Breast epithelium (tissue), 3 donors: ENCODE measurements at regions not wholly inside any gene's neighbourhood (a gene's known extent, or its start where the extent isn't known, plus 50 kb on each side); places are given as distances from the start of the nearest gene placed in this dataset.

Experiments
- POLR2A ChIP-seq: fragments of 450-650 bp; IDR thresholded peaks from one replicate; pipeline ENCODE4 v1.6.1; 2016; ENCODE audit warnings: antibody characterized with exemption, mild to moderate bottlenecking, moderate library complexity
- POLR2AphosphoS5 ChIP-seq, 3 donors: sonication (generic); formaldehyde crosslinking; IDR thresholded peaks; one replicate each; pipeline ENCODE4 v1.6.1; 2017; ENCODE audit warnings: antibody characterized with exemption in 3 of 3
- TF ChIP-seq, protein P1 (sequence below), 3 donors: fragments of 450-650 bp; IDR thresholded peaks; one replicate each; pipeline ENCODE4 v1.5.1; 2016 to 2017; ENCODE audit warnings: antibody characterized with exemption in 3 of 3, mild to moderate bottlenecking in 3 of 3, moderate library complexity in 3 of 3

DNA sequence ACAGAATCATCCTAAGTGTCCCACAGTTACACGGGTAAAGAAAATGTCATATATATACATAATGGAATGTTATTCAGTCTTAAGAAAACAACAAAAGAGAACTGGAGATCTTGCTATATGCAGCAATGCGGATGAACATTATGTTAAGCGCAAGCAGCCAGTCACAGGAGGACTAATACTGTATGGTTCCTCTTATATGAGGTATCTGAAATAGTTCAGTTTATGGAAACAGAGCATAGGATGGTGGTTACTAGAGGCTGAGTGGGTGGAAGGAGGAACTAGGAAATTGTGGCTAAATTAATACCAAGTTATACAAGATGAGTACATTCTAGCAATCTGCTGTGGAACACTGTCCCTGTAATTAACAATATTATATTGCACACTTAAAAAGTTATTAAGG lies 834.3 kb downstream of the KCNT2 start:
- TF ChIP-seq, protein P1, sequence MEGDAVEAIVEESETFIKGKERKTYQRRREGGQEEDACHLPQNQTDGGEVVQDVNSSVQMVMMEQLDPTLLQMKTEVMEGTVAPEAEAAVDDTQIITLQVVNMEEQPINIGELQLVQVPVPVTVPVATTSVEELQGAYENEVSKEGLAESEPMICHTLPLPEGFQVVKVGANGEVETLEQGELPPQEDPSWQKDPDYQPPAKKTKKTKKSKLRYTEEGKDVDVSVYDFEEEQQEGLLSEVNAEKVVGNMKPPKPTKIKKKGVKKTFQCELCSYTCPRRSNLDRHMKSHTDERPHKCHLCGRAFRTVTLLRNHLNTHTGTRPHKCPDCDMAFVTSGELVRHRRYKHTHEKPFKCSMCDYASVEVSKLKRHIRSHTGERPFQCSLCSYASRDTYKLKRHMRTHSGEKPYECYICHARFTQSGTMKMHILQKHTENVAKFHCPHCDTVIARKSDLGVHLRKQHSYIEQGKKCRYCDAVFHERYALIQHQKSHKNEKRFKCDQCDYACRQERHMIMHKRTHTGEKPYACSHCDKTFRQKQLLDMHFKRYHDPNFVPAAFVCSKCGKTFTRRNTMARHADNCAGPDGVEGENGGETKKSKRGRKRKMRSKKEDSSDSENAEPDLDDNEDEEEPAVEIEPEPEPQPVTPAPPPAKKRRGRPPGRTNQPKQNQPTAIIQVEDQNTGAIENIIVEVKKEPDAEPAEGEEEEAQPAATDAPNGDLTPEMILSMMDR (IDR thresholded peaks at IDR 0.05), result no peak
- TF ChIP-seq POLR2AphosphoS5 (IDR thresholded peaks at IDR 0.05), result no peak
- TF ChIP-seq POLR2A, result no peak
